Mesendoderm (in vitro differentiated cells): ENCODE measurements at regions not wholly inside any gene's neighbourhood (a gene's known extent, or its start where the extent isn't known, plus 50 kb on each side); places are given as distances from the start of the nearest gene placed in this dataset.

Source experiments
- DNase-seq: peaks from one replicate; pipeline ENCODE4 v3.0.0; 2013
- H2AK5ac ChIP-seq: 2 replicates; pipeline ENCODE4 v1.6.1; 2013; ENCODE audit warnings: low read length, inconsistent platforms
- H2BK120ac ChIP-seq: 2 replicates; pipeline ENCODE4 v1.6.1; 2013; ENCODE audit warnings: low read depth, mild to moderate bottlenecking, low read length, moderate library complexity, mixed read lengths
- H2BK15ac ChIP-seq: replicated peaks from 2 replicates; pipeline ENCODE4 v1.6.1; 2013; ENCODE audit warnings: low read depth, mild to moderate bottlenecking, moderate library complexity
- H2BK5ac ChIP-seq: 2 replicates; pipeline ENCODE4 v1.6.1; 2013; ENCODE audit warnings: low read length, inconsistent platforms
- H3K18ac ChIP-seq: 2 replicates; pipeline ENCODE4 v1.6.1; 2013; ENCODE audit warnings: mild to moderate bottlenecking, low read length, mixed read lengths
- H3K23ac ChIP-seq: one replicate; pipeline ENCODE4 v1.6.1; 2013; ENCODE audit warnings: low read length
- H3K27ac ChIP-seq: 2 replicates; pipeline ENCODE4 v1.5.1; 2013; ENCODE audit warnings: low read depth, mild to moderate bottlenecking, inconsistent platforms, low read length, moderate library complexity
- H3K27me3 ChIP-seq: 2 replicates; pipeline ENCODE4 v1.6.1; 2013; ENCODE audit warnings: low read length, control low read depth, mild to moderate bottlenecking, inconsistent platforms; ENCODE audit not compliant: insufficient read depth, poor library complexity
- H3K36me3 ChIP-seq: 2 replicates; pipeline ENCODE4 v1.6.1; 2013; ENCODE audit warnings: low read length, inconsistent platforms; ENCODE audit not compliant: control insufficient read depth, insufficient read depth
- H3K4ac ChIP-seq: one replicate; pipeline ENCODE4 v1.6.1; 2013; ENCODE audit warnings: low read depth, mild to moderate bottlenecking, low read length, moderate library complexity
- H3K4me1 ChIP-seq: 2 replicates; pipeline ENCODE4 v1.6.1; 2013; ENCODE audit warnings: low read depth, low read length, inconsistent platforms; ENCODE audit not compliant: control insufficient read depth
- H3K4me2 ChIP-seq: 2 replicates; pipeline ENCODE4 v1.6.1; 2013; ENCODE audit warnings: low read length
- H3K4me3 ChIP-seq: 2 replicates; pipeline ENCODE4 v1.5.1; 2013; ENCODE audit warnings: mild to moderate bottlenecking, low read length
- H3K56ac ChIP-seq: one replicate; pipeline ENCODE4 v1.6.1; 2013; ENCODE audit warnings: low read length
- H3K79me1 ChIP-seq: 2 replicates; pipeline ENCODE4 v1.6.1; 2013; ENCODE audit warnings: low read length, inconsistent platforms
- H3K79me2 ChIP-seq: 2 replicates; pipeline ENCODE4 v1.6.1; 2013; ENCODE audit warnings: mild to moderate bottlenecking, low read length; ENCODE audit not compliant: control insufficient read depth, insufficient read depth
- H3K9ac ChIP-seq: 2 replicates; pipeline ENCODE4 v1.6.1; 2013; ENCODE audit warnings: low read length, inconsistent platforms
- H4K5ac ChIP-seq: one replicate; pipeline ENCODE4 v1.6.1; 2013; ENCODE audit warnings: low read length
- H4K8ac ChIP-seq: one replicate; pipeline ENCODE4 v1.6.1; 2013; ENCODE audit warnings: low read depth, mild to moderate bottlenecking, control low read depth, low read length, moderate library complexity
- WGBS: extraction: QIAGEN DNeasy Blood & Tissue Kit; methylation state at CpG from one replicate; pipeline ENCODE4 v1.1.7; 2013; ENCODE audit warnings: low lambda C conversion rate, missing lambda C conversion rate; ENCODE audit not compliant: insufficient coverage; ENCODE audit errors: extremely low coverage; 5-methylcytosine and 5-hydroxymethylcytosine counted together

- no peak overlapping the region for H2BK5ac ChIP-seq
- no peak overlapping the region for H2BK15ac ChIP-seq
- H3K27me3 ChIP-seq, result no peaks in the 10 kb centered on the region
- H3K56ac ChIP-seq, result no peak overlapping the region
- H3K9ac ChIP-seq, result no peak overlapping the region
- H3K27ac ChIP-seq, result no peak overlapping the region
- no peak for DNase-seq
- no peak overlapping the region for H3K4ac ChIP-seq
- H4K5ac ChIP-seq, result no peak overlapping the region
- H4K8ac ChIP-seq, result no peak overlapping the region
- H3K4me3 ChIP-seq, result no peak overlapping the region
- H3K18ac ChIP-seq, result no peak overlapping the region
- no peak overlapping the region for H2BK120ac ChIP-seq
- no peaks in the 10 kb centered on the region for H3K36me3 ChIP-seq
- no peaks in the 10 kb centered on the region for H3K79me1 ChIP-seq
- no peaks in the 10 kb centered on the region for H3K4me1 ChIP-seq
- H3K79me2 ChIP-seq, result no peaks in the 10 kb centered on the region
- H3K4me2 ChIP-seq, result no peak overlapping the region
- no peak overlapping the region for H2AK5ac ChIP-seq
- no peak overlapping the region for H3K23ac ChIP-seq
These were observed 243.4 kb upstream of the SPRY2 start for GRCh38 chr13:80584306-80584705.

- no peaks in the 10 kb centered on the region for H3K79me2 ChIP-seq
- H2BK120ac ChIP-seq, result no peak overlapping the region
- no peaks in the 10 kb centered on the region for H3K36me3 ChIP-seq
- H3K4me3 ChIP-seq, result no peak overlapping the region
- no peak overlapping the region for H3K27ac ChIP-seq
- H3K79me1 ChIP-seq, result no peaks in the 10 kb centered on the region
- H2BK5ac ChIP-seq, result no peak overlapping the region
- no peaks in the 10 kb centered on the region for H3K27me3 ChIP-seq
- no peak overlapping the region for H4K5ac ChIP-seq
- no peaks in the 10 kb centered on the region for H3K4me1 ChIP-seq
- H4K8ac ChIP-seq, result no peak overlapping the region
- peak overlapping the region; percentile 25 for H3K18ac ChIP-seq
- no peak overlapping the region for H3K9ac ChIP-seq
- no peak overlapping the region for H2AK5ac ChIP-seq
- H3K56ac ChIP-seq, result peak overlapping the region; percentile 15
- WGBS, result no CpG with 5 or more reads among the region's 10 CpGs
- DNase-seq, result peak; percentile 53
- H3K23ac ChIP-seq, result no peak overlapping the region
- no peak overlapping the region for H3K4ac ChIP-seq
- H2BK15ac ChIP-seq, result no peak overlapping the region
- H3K4me2 ChIP-seq, result no peak overlapping the region
These were observed 237.2 kb upstream of the SPRY2 start for GRCh38 chr13:80577926-80578670.

GRCh38 chr13:80577285-80577684, 236.4 kb upstream of the SPRY2 start:
- Histone ChIP-seq H3K27ac (no peak overlapping the region), H3K4me3 (no peak overlapping the region), H3K79me2 (no peaks in the 10 kb centered on the region), H3K79me1 (no peaks in the 10 kb centered on the region), H2BK15ac (no peak overlapping the region), H3K4me2 (no peak overlapping the region), H3K18ac (no peak overlapping the region), H3K4me1 (no peaks in the 10 kb centered on the region), H3K56ac (no peak overlapping the region), H2BK120ac (no peak overlapping the region), H3K27me3 (no peaks in the 10 kb centered on the region), H3K4ac (no peak overlapping the region), H4K5ac (no peak overlapping the region), H2BK5ac (no peak overlapping the region), H3K36me3 (no peaks in the 10 kb centered on the region), H2AK5ac (no peak overlapping the region), H4K8ac (no peak overlapping the region), H3K23ac (no peak overlapping the region), H3K9ac (no peak overlapping the region)
- WGBS, result no CpG with 5 or more reads among the region's 5 CpGs
- peak; percentile 27 for DNase-seq

- Histone ChIP-seq H2BK15ac (no peak overlapping the region), H3K27ac (no peak overlapping the region), H3K9ac (no peak overlapping the region), H3K23ac (no peak overlapping the region), H2AK5ac (no peak overlapping the region), H3K18ac (no peak overlapping the region), H3K4me1 (no peaks in the 10 kb centered on the region), H3K56ac (no peak overlapping the region), H3K27me3 (no peaks in the 10 kb centered on the region), H3K4ac (no peak overlapping the region), H4K5ac (no peak overlapping the region), H2BK5ac (no peak overlapping the region), H4K8ac (no peak overlapping the region), H3K79me1 (no peaks in the 10 kb centered on the region), H3K36me3 (no peaks in the 10 kb centered on the region), H3K4me2 (no peak overlapping the region), H3K79me2 (no peaks in the 10 kb centered on the region), H2BK120ac (no peak overlapping the region), H3K4me3 (no peak overlapping the region)
- no CpG with 5 or more reads among the region's 6 CpGs for WGBS
- no peak for DNase-seq
These were observed 233.4 kb upstream of the SPRY2 start for GRCh38 chr13:80574113-80574850.

GRCh38 chr13:80572923-80573316, 232.0 kb upstream of the SPRY2 start:
- no peaks in the 10 kb centered on the region for H3K79me1 ChIP-seq
- no peaks in the 10 kb centered on the region for H3K4me1 ChIP-seq
- no peak overlapping the region for H3K4me2 ChIP-seq
- H3K27me3 ChIP-seq, result no peaks in the 10 kb centered on the region
- no peak for DNase-seq
- H3K79me2 ChIP-seq, result no peaks in the 10 kb centered on the region
- no peak overlapping the region for H2BK120ac ChIP-seq
- H3K18ac ChIP-seq, result no peak overlapping the region
- no peak overlapping the region for H3K9ac ChIP-seq
- H3K4ac ChIP-seq, result no peak overlapping the region
- H2AK5ac ChIP-seq, result no peak overlapping the region
- H3K23ac ChIP-seq, result no peak overlapping the region
- WGBS, result no CpG with 5 or more reads among the region's 5 CpGs
- H2BK5ac ChIP-seq, result no peak overlapping the region
- H3K27ac ChIP-seq, result no peak overlapping the region
- H3K4me3 ChIP-seq, result no peak overlapping the region
- no peak overlapping the region for H4K8ac ChIP-seq
- no peak overlapping the region for H3K56ac ChIP-seq
- H3K36me3 ChIP-seq, result no peaks in the 10 kb centered on the region
- H4K5ac ChIP-seq, result no peak overlapping the region
- H2BK15ac ChIP-seq, result no peak overlapping the region
